Transverse colon (tissue), 4 donors: ENCODE measurements at regions not wholly inside any gene's neighbourhood (a gene's known extent, or its start where the extent isn't known, plus 50 kb on each side); places are given as distances from the start of the nearest gene placed in this dataset.

Experiments
- CTCF ChIP-seq, 5 experiments: fragments of 200-600 bp in 3 of 5; fragments of 450-650 bp in 2 of 5; sonication (generic) in 3 of 5; IDR thresholded peaks; 1 replicate in 2 of 5; 2 replicates in 3 of 5; pipeline ENCODE4 v1.5.1; 2016 to 2017; ENCODE audit warnings: antibody characterized with exemption in 5 of 5, inconsistent platforms in 3 of 5, mild to moderate bottlenecking in 2 of 5, moderate library complexity in 1 of 5
- EP300 ChIP-seq: sonication (generic); formaldehyde crosslinking; IDR thresholded peaks from one replicate; pipeline ENCODE4 v1.6.1; 2017; ENCODE audit warnings: antibody characterized with exemption, low read depth
- POLR2A ChIP-seq: fragments of 450-650 bp; IDR thresholded peaks from one replicate; pipeline ENCODE4 v1.6.1; 2016; ENCODE audit warnings: antibody characterized with exemption, mild to moderate bottlenecking, moderate library complexity
- POLR2AphosphoS5 ChIP-seq, 3 donors: sonication (generic); formaldehyde crosslinking; IDR thresholded peaks; one replicate each; pipeline ENCODE4 v1.6.1; 2016; ENCODE audit warnings: antibody characterized with exemption in 3 of 3

DNA sequence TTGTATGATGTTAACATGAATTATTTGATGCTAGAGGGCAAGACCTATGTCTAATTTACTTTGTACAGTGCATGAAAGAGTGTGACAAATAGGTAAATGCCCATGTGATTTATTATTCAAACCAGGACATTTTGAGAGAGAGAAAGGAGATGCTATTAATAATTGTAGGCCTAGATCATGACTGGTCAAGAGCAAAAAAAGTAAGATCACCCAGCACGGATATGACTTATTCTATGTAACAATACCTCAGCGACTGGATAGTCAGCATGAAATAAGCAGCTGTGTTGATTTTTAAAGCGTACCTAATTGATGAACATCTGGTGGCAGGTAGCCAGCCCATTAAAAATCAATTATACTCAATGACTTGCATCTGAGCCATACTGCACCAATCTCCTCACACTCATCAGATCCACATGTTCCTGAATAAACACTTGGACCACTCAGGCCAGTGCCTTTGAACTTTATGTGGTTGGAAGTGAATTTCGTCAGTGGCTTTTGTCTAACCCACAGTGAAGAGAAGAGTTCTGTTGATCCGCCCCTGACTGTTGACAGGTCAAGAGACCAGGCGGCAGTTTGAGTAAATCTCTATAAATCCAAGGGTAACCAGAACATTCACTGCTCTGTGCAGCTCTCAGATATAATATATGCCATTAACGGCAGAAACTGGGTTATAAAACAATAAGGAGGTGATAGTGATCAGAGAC lies 435.3 kb downstream of the MDFIC start:
- no peak for TF ChIP-seq CTCF (IDR thresholded peaks at IDR 0.05)
- TF ChIP-seq POLR2AphosphoS5 (IDR thresholded peaks at IDR 0.05): no peak
- no peak for TF ChIP-seq POLR2A
- no peak for TF ChIP-seq EP300
